ENCODE measurements at regions not wholly inside any gene's neighbourhood (a gene's known extent, or its start where the extent isn't known, plus 50 kb on each side); places are given as distances from the start of the nearest gene placed in this dataset.
"Not testable (repeated sequence)": the region's sequence is repeated elsewhere in the genome, so short reads cannot be mapped to it uniquely, and the experiment has no call there.

- TF ChIP-seq, protein P1, sequence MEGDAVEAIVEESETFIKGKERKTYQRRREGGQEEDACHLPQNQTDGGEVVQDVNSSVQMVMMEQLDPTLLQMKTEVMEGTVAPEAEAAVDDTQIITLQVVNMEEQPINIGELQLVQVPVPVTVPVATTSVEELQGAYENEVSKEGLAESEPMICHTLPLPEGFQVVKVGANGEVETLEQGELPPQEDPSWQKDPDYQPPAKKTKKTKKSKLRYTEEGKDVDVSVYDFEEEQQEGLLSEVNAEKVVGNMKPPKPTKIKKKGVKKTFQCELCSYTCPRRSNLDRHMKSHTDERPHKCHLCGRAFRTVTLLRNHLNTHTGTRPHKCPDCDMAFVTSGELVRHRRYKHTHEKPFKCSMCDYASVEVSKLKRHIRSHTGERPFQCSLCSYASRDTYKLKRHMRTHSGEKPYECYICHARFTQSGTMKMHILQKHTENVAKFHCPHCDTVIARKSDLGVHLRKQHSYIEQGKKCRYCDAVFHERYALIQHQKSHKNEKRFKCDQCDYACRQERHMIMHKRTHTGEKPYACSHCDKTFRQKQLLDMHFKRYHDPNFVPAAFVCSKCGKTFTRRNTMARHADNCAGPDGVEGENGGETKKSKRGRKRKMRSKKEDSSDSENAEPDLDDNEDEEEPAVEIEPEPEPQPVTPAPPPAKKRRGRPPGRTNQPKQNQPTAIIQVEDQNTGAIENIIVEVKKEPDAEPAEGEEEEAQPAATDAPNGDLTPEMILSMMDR (IDR thresholded peaks at IDR 0.05), result no peak
- H3K4me3 ChIP-seq, result no peak overlapping the region
- no peaks in the 10 kb centered on the region for H3K36me3 ChIP-seq
- no peaks in the 10 kb centered on the region for H3K9me3 ChIP-seq
- H3K27ac ChIP-seq, result no peak overlapping the region
- H3K4me1 ChIP-seq (ENCODE audit: control insufficient read depth in 1 of 2, low read depth in 2 of 2), result no peaks in the 10 kb centered on the region
- ATAC-seq (ENCODE audit: insufficient number of reproducible peaks, low FRiP score, low read depth), result no peak
- no peak for DNase-seq (ENCODE audit: low spot score)
- no peaks in the 10 kb centered on the region for H3K27me3 ChIP-seq (replicated peaks; ENCODE audit: insufficient read depth)
Measured at GRCh38 chr12:58668871-58669270, 251.4 kb downstream of the LRIG3 start.

DNA sequence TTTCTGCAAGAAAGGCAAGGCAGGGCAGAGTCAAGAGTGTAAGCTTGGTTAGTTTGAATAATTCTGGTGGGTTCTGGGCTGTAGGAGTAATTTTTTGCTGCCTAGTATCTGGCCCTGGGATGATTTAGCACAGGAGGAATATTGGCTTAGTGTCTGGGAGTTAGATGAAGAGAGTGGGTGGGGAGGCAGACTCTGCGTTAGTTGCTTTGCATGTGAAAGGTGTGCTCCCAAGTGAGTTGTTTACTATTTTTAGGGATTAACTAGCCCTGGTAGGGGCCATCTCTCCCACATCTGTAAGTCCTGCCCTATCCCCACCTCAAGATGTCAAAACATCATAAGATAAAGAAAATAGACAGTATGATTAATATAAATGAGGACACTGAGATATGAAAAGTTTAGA lies 249.7 kb downstream of the LRIG3 start:
- no peaks in the 10 kb centered on the region for H3K27me3 ChIP-seq (replicated peaks; ENCODE audit: insufficient read depth)
- H3K27ac ChIP-seq, result no peak overlapping the region
- H3K4me1 ChIP-seq (ENCODE audit: control insufficient read depth in 1 of 2, low read depth in 2 of 2), result no peaks in the 10 kb centered on the region
- H3K4me3 ChIP-seq, result no peak overlapping the region
- no peaks in the 10 kb centered on the region for H3K36me3 ChIP-seq
- ATAC-seq (ENCODE audit: insufficient number of reproducible peaks, low FRiP score, low read depth), result no peak
- no peak for DNase-seq (ENCODE audit: low spot score)
- no peaks in the 10 kb centered on the region for H3K9me3 ChIP-seq
- TF ChIP-seq, protein P1 (IDR thresholded peaks at IDR 0.05), result no peak

GRCh38 chr12:58671196-58671595 lies 249.1 kb downstream of the LRIG3 start:
- H3K27me3 ChIP-seq (replicated peaks; ENCODE audit: insufficient read depth), result no peaks in the 10 kb centered on the region
- DNase-seq (ENCODE audit: low spot score), result no peak
- no peaks in the 10 kb centered on the region for H3K4me1 ChIP-seq (ENCODE audit: control insufficient read depth in 1 of 2, low read depth in 2 of 2)
- no peak overlapping the region for H3K27ac ChIP-seq
- no peak for ATAC-seq (ENCODE audit: insufficient number of reproducible peaks, low FRiP score, low read depth)
- TF ChIP-seq, protein P1 (IDR thresholded peaks at IDR 0.05), result no peak
- no peaks in the 10 kb centered on the region for H3K36me3 ChIP-seq
- no peaks in the 10 kb centered on the region for H3K9me3 ChIP-seq
- no peak overlapping the region for H3K4me3 ChIP-seq

DNA sequence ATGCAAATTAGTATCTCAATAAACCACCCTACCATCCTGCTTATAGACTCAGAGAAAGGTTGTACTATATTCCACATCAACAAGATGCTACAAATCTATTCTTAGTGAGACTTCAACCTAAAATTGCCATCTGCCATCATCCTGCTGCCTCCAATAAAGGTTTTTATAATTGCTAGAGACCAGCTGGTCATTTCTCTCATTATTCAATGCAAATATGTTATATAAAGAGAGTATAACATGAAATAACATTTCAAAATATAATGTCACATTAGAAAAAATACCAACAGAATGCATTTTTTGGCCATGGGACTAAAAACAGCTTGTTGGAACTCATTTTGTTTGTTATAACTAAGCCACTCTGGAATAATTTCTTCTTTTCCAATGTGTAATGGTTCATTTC lies 247.3 kb downstream of the LRIG3 start:
- no peak overlapping the region for H3K4me3 ChIP-seq
- no peak overlapping the region for H3K27ac ChIP-seq
- peaks cover 1% of the 10 kb centered on the region for H3K9me3 ChIP-seq
- H3K4me1 ChIP-seq (ENCODE audit: control insufficient read depth in 1 of 2, low read depth in 2 of 2), result no peaks in the 10 kb centered on the region
- H3K36me3 ChIP-seq, result no peaks in the 10 kb centered on the region
- ATAC-seq (ENCODE audit: insufficient number of reproducible peaks, low FRiP score, low read depth) (no peak), DNase-seq (ENCODE audit: low spot score) (no peak)
- H3K27me3 ChIP-seq (replicated peaks; ENCODE audit: insufficient read depth), result no peaks in the 10 kb centered on the region
- TF ChIP-seq, protein P1 (IDR thresholded peaks at IDR 0.05), result no peak

- not testable (repeated sequence) for H3K4me3 ChIP-seq; H3K27ac ChIP-seq; DNase-seq (ENCODE audit: low spot score); H3K4me1 ChIP-seq (ENCODE audit: control insufficient read depth in 1 of 2, low read depth in 2 of 2); H3K27me3 ChIP-seq (replicated peaks; ENCODE audit: insufficient read depth); ATAC-seq (ENCODE audit: insufficient number of reproducible peaks, low FRiP score, low read depth); H3K36me3 ChIP-seq
- peaks cover 11% of the 10 kb centered on the region for H3K9me3 ChIP-seq
Measured at GRCh38 chr12:58677833-58678232, 242.5 kb downstream of the LRIG3 start.

DNA sequence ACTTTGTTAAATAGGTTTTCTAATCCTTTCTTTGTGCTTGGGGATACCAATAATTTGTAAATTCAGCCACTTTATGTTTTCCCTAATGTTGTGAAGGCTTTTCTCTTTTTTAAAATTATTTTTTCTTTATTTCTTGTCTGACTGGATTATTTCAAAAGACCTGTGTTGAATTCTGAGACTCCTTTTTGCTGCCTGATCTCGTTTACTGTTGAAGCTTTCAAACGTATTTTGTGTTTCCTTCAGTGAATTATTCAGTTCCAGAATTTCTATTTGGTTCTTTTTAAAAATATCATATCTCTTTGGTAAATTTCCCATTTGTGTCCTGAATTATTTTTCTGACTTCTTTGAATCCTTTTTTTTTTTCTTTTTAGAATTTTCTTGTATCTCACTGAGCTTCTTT lies 241.6 kb downstream of the LRIG3 start:
- TF ChIP-seq, protein P1 (IDR thresholded peaks at IDR 0.05), result no peak
- H3K36me3 ChIP-seq, result no peaks in the 10 kb centered on the region
- H3K4me3 ChIP-seq, result no peak overlapping the region
- no peak for ATAC-seq (ENCODE audit: insufficient number of reproducible peaks, low FRiP score, low read depth)
- peaks cover 11% of the 10 kb centered on the region for H3K9me3 ChIP-seq
- H3K27me3 ChIP-seq (replicated peaks; ENCODE audit: insufficient read depth), result no peaks in the 10 kb centered on the region
- H3K27ac ChIP-seq, result no peak overlapping the region
- no peaks in the 10 kb centered on the region for H3K4me1 ChIP-seq (ENCODE audit: control insufficient read depth in 1 of 2, low read depth in 2 of 2)
- DNase-seq (ENCODE audit: low spot score), result no peak

All from thoracic aorta (tissue), 2 donors.